Mucosa of descending colon (tissue), 3 donors: ENCODE measurements at regions not wholly inside any gene's neighbourhood (a gene's known extent, or its start where the extent isn't known, plus 50 kb on each side); places are given as distances from the start of the nearest gene placed in this dataset.

ENCODE experiments used
- ATAC-seq: fragments of 200-7000 bp; cut with Tn5 transposase; one replicate; pipeline ENCODE4 v1.9.1; 2020; ENCODE audit warnings: mild to moderate bottlenecking, moderate library complexity
- DNase-seq, 3 donors: peaks; one replicate each; pipeline ENCODE4 v3.0.0-alpha.2; 2020
- H3K36me3 ChIP-seq: fragments of 200-600 bp; one replicate; pipeline ENCODE4 v1.8.0; 2021; ENCODE audit warnings: low read depth, mild to moderate bottlenecking
- H3K4me1 ChIP-seq: fragments of 200-600 bp; one replicate; pipeline ENCODE4 v1.8.0; 2021; ENCODE audit warnings: low read depth, mild to moderate bottlenecking
- H3K4me3 ChIP-seq: fragments of 200-600 bp; one replicate; pipeline ENCODE4 v1.8.0; 2021; ENCODE audit warnings: mild to moderate bottlenecking
- H3K9me3 ChIP-seq: fragments of 200-600 bp; one replicate; pipeline ENCODE4 v1.8.0; 2021; ENCODE audit warnings: mild to moderate bottlenecking
- intact Hi-C, 2 donors: fragments of 100-400 bp; cut with DNase I in 1 of 2; cut with micrococcal nuclease in 1 of 2; formaldehyde crosslinking; loops; one replicate each; pipeline versions ENCODE4 v1.11.0 to v1.11.1; 2022; cut with DNase I, micrococcal nuclease
- TF ChIP-seq, protein P1 (sequence below): fragments of 200-600 bp; IDR thresholded peaks from one replicate; pipeline ENCODE4 v1.8.0; 2022; ENCODE audit warnings: antibody characterized with exemption, mild to moderate bottlenecking
- donor health status: DM: no; HTN: no; CAD: no; lungs with moderate emphysema.
- donor health status: DM: no; HTN: no; CAD: no.
- donor health status: DM: no; HTN: yes; CAD: no.

DNA sequence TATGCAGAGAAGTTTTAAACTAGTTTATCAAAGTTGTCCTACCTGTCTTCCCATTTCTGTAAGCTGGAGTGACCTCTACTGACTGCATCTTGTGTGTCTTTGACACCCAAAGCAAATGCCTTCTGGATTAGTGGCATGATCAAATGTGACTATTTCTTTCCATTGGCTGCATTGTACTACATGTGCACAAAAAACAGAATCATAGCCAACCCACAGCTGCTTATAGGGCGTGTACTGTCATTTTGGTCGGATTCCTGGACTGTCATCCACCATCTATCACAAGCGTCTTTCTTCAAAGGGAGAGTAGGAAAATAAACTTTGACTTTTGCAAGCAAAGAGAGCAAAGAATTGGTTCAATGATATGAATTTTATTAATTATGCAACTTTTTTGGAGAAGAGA, 310.6 kb downstream of the MAP2K6 start:
- DNase-seq (no peak), ATAC-seq (no peak)
- intact Hi-C loops = no loop called here
- no peak overlapping the region for H3K4me3 ChIP-seq
- H3K4me1 ChIP-seq = no peaks in the 10 kb centered on the region
- TF ChIP-seq, protein P1, sequence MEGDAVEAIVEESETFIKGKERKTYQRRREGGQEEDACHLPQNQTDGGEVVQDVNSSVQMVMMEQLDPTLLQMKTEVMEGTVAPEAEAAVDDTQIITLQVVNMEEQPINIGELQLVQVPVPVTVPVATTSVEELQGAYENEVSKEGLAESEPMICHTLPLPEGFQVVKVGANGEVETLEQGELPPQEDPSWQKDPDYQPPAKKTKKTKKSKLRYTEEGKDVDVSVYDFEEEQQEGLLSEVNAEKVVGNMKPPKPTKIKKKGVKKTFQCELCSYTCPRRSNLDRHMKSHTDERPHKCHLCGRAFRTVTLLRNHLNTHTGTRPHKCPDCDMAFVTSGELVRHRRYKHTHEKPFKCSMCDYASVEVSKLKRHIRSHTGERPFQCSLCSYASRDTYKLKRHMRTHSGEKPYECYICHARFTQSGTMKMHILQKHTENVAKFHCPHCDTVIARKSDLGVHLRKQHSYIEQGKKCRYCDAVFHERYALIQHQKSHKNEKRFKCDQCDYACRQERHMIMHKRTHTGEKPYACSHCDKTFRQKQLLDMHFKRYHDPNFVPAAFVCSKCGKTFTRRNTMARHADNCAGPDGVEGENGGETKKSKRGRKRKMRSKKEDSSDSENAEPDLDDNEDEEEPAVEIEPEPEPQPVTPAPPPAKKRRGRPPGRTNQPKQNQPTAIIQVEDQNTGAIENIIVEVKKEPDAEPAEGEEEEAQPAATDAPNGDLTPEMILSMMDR = no peak
- H3K9me3 ChIP-seq = no peaks in the 10 kb centered on the region
- H3K36me3 ChIP-seq = no peaks in the 10 kb centered on the region

DNA sequence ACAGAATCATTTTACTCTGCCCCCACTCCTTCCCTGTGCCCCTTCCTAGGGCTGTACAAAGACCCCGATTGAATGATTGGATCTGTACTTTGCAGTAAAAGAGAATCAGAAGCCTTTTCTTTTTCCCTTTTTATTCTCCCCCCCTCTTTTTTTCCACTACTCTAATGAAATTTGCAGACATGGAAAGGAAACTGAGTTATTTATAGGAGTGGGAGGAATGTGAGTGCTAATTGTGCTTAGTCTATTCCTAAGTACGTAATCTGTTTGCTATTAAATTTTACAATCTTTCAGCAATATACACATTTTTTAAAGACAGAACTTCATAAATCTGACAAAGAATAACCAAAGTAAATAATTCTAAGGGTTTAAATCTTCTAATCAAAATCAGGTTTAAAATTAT, 314.3 kb downstream of the MAP2K6 start:
- TF ChIP-seq, protein P1 = no peak
- H3K4me3 ChIP-seq = no peak overlapping the region
- no peaks in the 10 kb centered on the region for H3K4me1 ChIP-seq
- no peak for ATAC-seq
- H3K36me3 ChIP-seq = no peaks in the 10 kb centered on the region
- intact Hi-C loops = no loop called here
- H3K9me3 ChIP-seq = no peaks in the 10 kb centered on the region
- DNase-seq = no peak

DNA sequence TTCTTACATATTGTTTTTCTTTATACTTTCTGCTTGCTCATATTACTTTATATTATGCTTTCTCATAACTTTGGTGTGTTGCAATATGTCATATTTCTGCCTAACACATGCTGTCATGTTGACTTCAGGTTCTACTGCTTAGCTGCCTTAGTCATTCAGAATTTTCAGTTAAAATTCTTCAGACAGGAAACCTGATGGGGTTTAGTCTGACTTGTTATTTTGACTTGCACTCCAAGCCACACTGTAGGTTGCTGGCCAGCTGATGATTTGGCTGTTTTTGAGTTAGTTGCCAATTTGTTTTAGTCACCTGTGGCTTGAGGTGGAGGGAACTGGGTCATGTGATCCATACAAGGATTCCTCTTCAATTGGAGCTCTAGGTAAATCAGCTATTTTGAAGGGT, 315.4 kb downstream of the MAP2K6 start:
- no peak for DNase-seq
- H3K4me3 ChIP-seq = no peak overlapping the region
- no peaks in the 10 kb centered on the region for H3K4me1 ChIP-seq
- intact Hi-C loops = no loop called here
- H3K9me3 ChIP-seq = no peaks in the 10 kb centered on the region
- no peaks in the 10 kb centered on the region for H3K36me3 ChIP-seq
- ATAC-seq = no peak
- TF ChIP-seq, protein P1 = no peak

GRCh38 chr17:69732272-69732918, 317.9 kb downstream of the MAP2K6 start:
- intact Hi-C loops = no loop called here
- no peak overlapping the region for H3K4me3 ChIP-seq
- ATAC-seq = no peak
- TF ChIP-seq, protein P1 = no peak
- DNase-seq = no peak
- H3K4me1 ChIP-seq = no peaks in the 10 kb centered on the region
- no peaks in the 10 kb centered on the region for H3K9me3 ChIP-seq
- no peaks in the 10 kb centered on the region for H3K36me3 ChIP-seq

GRCh38 chr17:69733171-69734012, 318.9 kb downstream of the MAP2K6 start:
- intact Hi-C loops = no loop called here
- no peak overlapping the region for H3K4me3 ChIP-seq

More at GRCh38 chr17:69733171-69734012, 318.9 kb downstream of the MAP2K6 start:
- ATAC-seq (peak; percentile 34), DNase-seq (no peak)
- Histone ChIP-seq H3K9me3 (no peaks in the 10 kb centered on the region), H3K36me3 (no peaks in the 10 kb centered on the region), H3K4me1 (no peaks in the 10 kb centered on the region)
- TF ChIP-seq, protein P1 = no peak
